ENCODE measurements at regions not wholly inside any gene's neighbourhood (a gene's known extent, or its start where the extent isn't known, plus 50 kb on each side); places are given as distances from the start of the nearest gene placed in this dataset.

DNA sequence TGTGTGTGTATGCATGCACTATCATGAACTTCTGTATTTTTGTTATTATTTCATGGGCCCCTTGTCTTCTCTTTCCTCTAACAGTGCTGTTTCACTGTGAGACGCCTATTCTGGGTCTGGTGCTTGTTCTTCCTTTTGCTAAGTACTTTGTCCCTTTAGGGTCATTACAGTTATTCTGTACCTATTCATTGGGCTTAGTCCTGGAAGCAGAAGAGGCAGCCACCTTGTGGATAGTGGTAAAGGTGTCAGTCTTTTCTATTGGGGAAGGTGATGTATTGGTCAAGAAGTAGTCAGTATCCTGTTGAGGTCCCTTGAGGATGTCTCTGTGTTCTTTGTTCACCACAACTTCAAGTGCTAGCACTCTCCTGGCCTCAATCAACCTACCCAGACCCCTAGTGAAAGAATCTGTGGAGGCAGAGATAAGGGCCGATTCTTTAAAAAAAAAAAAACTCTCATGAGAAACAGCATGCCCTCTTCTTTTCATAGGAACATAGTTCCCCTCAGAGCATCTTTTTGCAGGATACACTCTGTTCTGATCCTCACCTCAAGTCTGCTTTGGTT is 593.8 kb downstream of the SPRY1 start:
- intact Hi-C loops (cut with DNase I; ENCODE audit: low total_unique reads): no loop called here
- Histone ChIP-seq H3K27me3 (replicated peaks in 1 of 7) (no peaks in the 10 kb centered on the region), H3K9me3 (peaks cover 0 to 17% (median 12%) of the 10 kb centered on the region in 8 donors), H3K36me3 (no peaks in the 10 kb centered on the region), H3K4me1 (peaks cover 0 to 5% (median 0%) of the 10 kb centered on the region in 6 donors), H3K27ac (no peak overlapping the region), H3K4me3 (no peak overlapping the region)
- no peak for DNase-seq
- 65 to 84% (median 75%) methylated on average over 2 of the region's 2 CpGs for WGBS, 5 donors
- TF ChIP-seq, protein P1, sequence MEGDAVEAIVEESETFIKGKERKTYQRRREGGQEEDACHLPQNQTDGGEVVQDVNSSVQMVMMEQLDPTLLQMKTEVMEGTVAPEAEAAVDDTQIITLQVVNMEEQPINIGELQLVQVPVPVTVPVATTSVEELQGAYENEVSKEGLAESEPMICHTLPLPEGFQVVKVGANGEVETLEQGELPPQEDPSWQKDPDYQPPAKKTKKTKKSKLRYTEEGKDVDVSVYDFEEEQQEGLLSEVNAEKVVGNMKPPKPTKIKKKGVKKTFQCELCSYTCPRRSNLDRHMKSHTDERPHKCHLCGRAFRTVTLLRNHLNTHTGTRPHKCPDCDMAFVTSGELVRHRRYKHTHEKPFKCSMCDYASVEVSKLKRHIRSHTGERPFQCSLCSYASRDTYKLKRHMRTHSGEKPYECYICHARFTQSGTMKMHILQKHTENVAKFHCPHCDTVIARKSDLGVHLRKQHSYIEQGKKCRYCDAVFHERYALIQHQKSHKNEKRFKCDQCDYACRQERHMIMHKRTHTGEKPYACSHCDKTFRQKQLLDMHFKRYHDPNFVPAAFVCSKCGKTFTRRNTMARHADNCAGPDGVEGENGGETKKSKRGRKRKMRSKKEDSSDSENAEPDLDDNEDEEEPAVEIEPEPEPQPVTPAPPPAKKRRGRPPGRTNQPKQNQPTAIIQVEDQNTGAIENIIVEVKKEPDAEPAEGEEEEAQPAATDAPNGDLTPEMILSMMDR (IDR thresholded peaks at IDR 0.05 in 8 of 11, conservative IDR thresholded peaks at IDR 0.05 in 3 of 11): no peak
- TF ChIP-seq POLR2A (IDR thresholded peaks at IDR 0.05) (no peak), POLR2AphosphoS5 (IDR thresholded peaks at IDR 0.05) (no peak)

- Histone ChIP-seq H3K9me3 (peaks cover 0 to 20% (median 12%) of the 10 kb centered on the region in 8 donors), H3K36me3 (no peaks in the 10 kb centered on the region), H3K4me1 (peaks cover 0 to 6% (median 0%) of the 10 kb centered on the region in 6 donors), H3K27ac (no peak overlapping the region), H3K4me3 (no peak overlapping the region), H3K27me3 (replicated peaks in 1 of 7) (no peaks in the 10 kb centered on the region)
- TF ChIP-seq POLR2A (IDR thresholded peaks at IDR 0.05) (no peak), POLR2AphosphoS5 (IDR thresholded peaks at IDR 0.05) (no peak)
- TF ChIP-seq, protein P1 (IDR thresholded peaks at IDR 0.05 in 8 of 11, conservative IDR thresholded peaks at IDR 0.05 in 3 of 11): peak in 1 of 11 experiments; percentile 12
- WGBS, 5 donors: 76 to 91% (median 82%) methylated on average over 2 of the region's 2 CpGs
- no peak for DNase-seq
- intact Hi-C loops (cut with DNase I; ENCODE audit: low total_unique reads): no loop called here
Observed at GRCh38 chr4:123994917-123995316, 598.3 kb downstream of the SPRY1 start.

GRCh38 chr4:123995936-123996335 is 599.3 kb downstream of the SPRY1 start:
- H3K27me3 ChIP-seq (replicated peaks in 1 of 7): no peaks in the 10 kb centered on the region
- intact Hi-C loops (cut with DNase I; ENCODE audit: low total_unique reads): no loop called here
- H3K36me3 ChIP-seq: no peaks in the 10 kb centered on the region
- 63 to 86% (median 84%) methylated on average over 2 of the region's 2 CpGs for WGBS, 5 donors
- no peak overlapping the region for H3K27ac ChIP-seq
- TF ChIP-seq POLR2A (IDR thresholded peaks at IDR 0.05) (no peak), POLR2AphosphoS5 (IDR thresholded peaks at IDR 0.05) (no peak)
- TF ChIP-seq, protein P1 (IDR thresholded peaks at IDR 0.05 in 8 of 11, conservative IDR thresholded peaks at IDR 0.05 in 3 of 11): no peak
- H3K4me1 ChIP-seq: peaks cover 0 to 6% (median 0%) of the 10 kb centered on the region in 6 donors
- no peak overlapping the region for H3K4me3 ChIP-seq
- H3K9me3 ChIP-seq: peaks cover 0 to 20% (median 12%) of the 10 kb centered on the region in 8 donors
- no peak for DNase-seq

DNA sequence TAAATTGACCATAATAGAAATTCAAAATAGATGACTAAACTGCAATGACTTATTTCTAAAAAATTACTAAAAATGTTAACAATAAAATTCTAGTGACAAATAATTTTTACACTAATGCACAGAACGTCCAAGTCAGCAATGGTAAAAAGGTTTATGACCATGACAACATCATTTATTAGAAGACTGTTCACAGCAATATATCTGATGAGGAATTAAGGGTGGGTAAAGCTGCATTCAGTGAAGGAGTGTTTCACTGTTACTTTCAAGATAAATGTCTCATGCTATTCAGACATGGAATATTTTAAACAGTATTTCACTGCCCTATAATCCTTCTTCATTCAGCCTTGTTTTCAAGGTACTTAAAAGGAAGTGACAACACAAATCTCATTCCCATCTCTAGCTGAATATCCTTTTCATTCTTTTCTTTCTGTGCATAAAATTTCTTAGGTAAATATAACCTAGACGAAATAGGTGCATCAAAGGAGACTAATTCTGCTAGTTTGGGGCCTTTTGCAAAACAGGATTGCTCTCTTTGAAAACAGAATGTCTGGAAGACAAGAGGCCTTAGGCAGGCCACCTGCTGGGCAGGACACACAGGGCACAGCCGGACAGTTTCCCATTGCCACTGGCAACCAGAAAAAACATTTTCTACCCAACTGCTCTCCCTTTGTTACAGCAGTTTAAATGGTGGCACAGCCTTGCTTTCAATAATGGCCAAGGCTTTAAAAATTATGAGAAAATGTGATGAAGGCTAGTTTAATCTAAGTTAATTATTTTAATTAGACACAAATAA is 600.3 kb downstream of the SPRY1 start:
- TF ChIP-seq POLR2AphosphoS5 (IDR thresholded peaks at IDR 0.05) (no peak), POLR2A (IDR thresholded peaks at IDR 0.05) (no peak)
- TF ChIP-seq, protein P1 (IDR thresholded peaks at IDR 0.05 in 8 of 11, conservative IDR thresholded peaks at IDR 0.05 in 3 of 11): no peak
- no peak for DNase-seq
- Histone ChIP-seq H3K4me3 (no peak overlapping the region), H3K36me3 (no peaks in the 10 kb centered on the region), H3K4me1 (peaks cover 0 to 6% (median 0%) of the 10 kb centered on the region in 6 donors), H3K9me3 (peaks cover 0 to 13% (median 7%) of the 10 kb centered on the region in 8 donors), H3K27ac (no peak overlapping the region), H3K27me3 (replicated peaks in 1 of 7) (no peaks in the 10 kb centered on the region)
- intact Hi-C loops (cut with DNase I; ENCODE audit: low total_unique reads): no loop called here
- 73 to 94% (median 79%) methylated on average over 3 of the region's 3 CpGs for WGBS, 5 donors
